H1 (cell line): ENCODE measurements at regions not wholly inside any gene's neighbourhood (a gene's known extent, or its start where the extent isn't known, plus 50 kb on each side); places are given as distances from the start of the nearest gene placed in this dataset.

Experiments
- CTCF ChIA-PET: fragments of 300-600 bp; sonication (Branson Sonifier 250); formaldehyde crosslinking; loops from one replicate; lab custom pipeline; 2021; ENCODE audit not compliant: partially characterized antibody; lab: Charles Lee
- POLR2A ChIA-PET: fragments of 300-600 bp; sonication (Branson Sonifier 250); formaldehyde crosslinking; loops from one replicate; lab custom pipeline; 2021; ENCODE audit warnings: inconsistent platforms; ENCODE audit not compliant: partially characterized antibody; lab: Charles Lee
- DNase-seq, 2 experiments: peaks; one replicate each; pipeline versions ENCODE4 v3.0.0 to v3.0.0-alpha.2; 2010 to 2022; ENCODE audit warnings: low spot score in 2 of 2, low read depth in 1 of 2, mixed read lengths in 1 of 2
- FAIRE-seq: peaks from 2 replicates; lab custom pipeline; 2011; peaks lifted over from hg19 to GRCh38; lab: Jason Lieb, UNC
- H2AFZ ChIP-seq: 2 replicates; pipeline ENCODE4 v1.8.1; 2012; ENCODE audit warnings: low read length, inconsistent platforms
- H2AK5ac ChIP-seq: 2 replicates; pipeline ENCODE4 v1.6.1; 2013; ENCODE audit warnings: low read depth, low read length
- H2BK120ac ChIP-seq: replicated peaks from 2 replicates; pipeline ENCODE3; 2013; ENCODE audit warnings: low read depth, low read length, inconsistent platforms
- H2BK12ac ChIP-seq: 2 replicates; pipeline ENCODE4 v1.6.1; 2013; ENCODE audit warnings: low read depth, low read length
- H2BK15ac ChIP-seq: 2 replicates; pipeline ENCODE4 v1.6.1; 2013; ENCODE audit warnings: low read length
- H2BK20ac ChIP-seq: 2 replicates; pipeline ENCODE4 v1.6.1; 2013; ENCODE audit warnings: low read length
- H2BK5ac ChIP-seq: 2 replicates; pipeline ENCODE4 v1.6.1; 2013; ENCODE audit warnings: low read depth, low read length
- H3K14ac ChIP-seq: 2 replicates; pipeline ENCODE4 v1.6.1; 2013; ENCODE audit warnings: inconsistent platforms; ENCODE audit not compliant: insufficient read length
- H3K18ac ChIP-seq: 2 replicates; pipeline ENCODE4 v1.6.1; 2013; ENCODE audit warnings: low read length; ENCODE audit errors: extremely low read depth
- H3K23ac ChIP-seq: 2 replicates; pipeline ENCODE4 v1.6.1; 2013; ENCODE audit warnings: inconsistent platforms; ENCODE audit not compliant: insufficient read length
- H3K23me2 ChIP-seq: 2 replicates; pipeline ENCODE4 v1.6.1; 2013; ENCODE audit warnings: low read depth, low read length
- H3K27ac ChIP-seq: 2 replicates; pipeline ENCODE4 v1.6.1; 2011; ENCODE audit warnings: low read depth, low read length, inconsistent platforms
- H3K27me3 ChIP-seq, 4 experiments: replicated peaks in 1 of 4; 1 replicate in 1 of 4; 2 replicates in 3 of 4; pipeline versions ENCODE4 v1.6.1 to v1.8.1; 2011 to 2013; ENCODE audit warnings: low read length in 3 of 4, mild to moderate bottlenecking in 3 of 4, inconsistent platforms in 2 of 4, mixed read lengths in 2 of 4, moderate library complexity in 1 of 4; ENCODE audit not compliant: control insufficient read depth in 3 of 4, insufficient read depth in 3 of 4; ENCODE audit errors: extremely low read depth in 1 of 4
- H3K36me3 ChIP-seq, 4 experiments: 2 replicates each; pipeline versions ENCODE4 v1.6.1 to v1.8.1; 2011 to 2013; ENCODE audit warnings: mild to moderate bottlenecking in 4 of 4, low read length in 3 of 4, moderate library complexity in 2 of 4, control low read depth in 1 of 4, inconsistent platforms in 1 of 4; ENCODE audit not compliant: insufficient read depth in 4 of 4, control insufficient read depth in 2 of 4
- H3K4ac ChIP-seq: replicated peaks from 2 replicates; pipeline ENCODE3; 2013; ENCODE audit warnings: low read length, low read depth, mixed read lengths, inconsistent platforms; ENCODE audit not compliant: insufficient read length
- H3K4me1 ChIP-seq, 4 experiments: replicated peaks in 1 of 4; 1 replicate in 1 of 4; 2 replicates in 3 of 4; pipeline versions ENCODE4 v1.6.1 to v1.8.1; 2011 to 2013; ENCODE audit warnings: low read length in 3 of 4, inconsistent platforms in 2 of 4, mixed read lengths in 1 of 4; ENCODE audit not compliant: insufficient read depth in 4 of 4, control insufficient read depth in 3 of 4
- H3K4me2 ChIP-seq, 2 experiments: 2 replicates each; pipeline versions ENCODE4 v1.6.1 to v1.8.1; 2011 to 2013; ENCODE audit warnings: low read depth in 2 of 2, low read length in 2 of 2, control low read depth in 1 of 2, inconsistent platforms in 1 of 2, mild to moderate bottlenecking in 1 of 2; ENCODE audit not compliant: insufficient read depth in 1 of 2
- H3K4me3 ChIP-seq, 4 experiments: fragments of 200-600, 300-600 bp in 1 of 4; sonication (generic), shearing (Covaris generic), sonication (Bioruptor Twin) in 1 of 4; 2 replicates each; pipeline versions ENCODE4 v1.5.1 to v1.8.1; 2011 to 2016; ENCODE audit warnings: low read length in 4 of 4, low read depth in 3 of 4, control low read depth in 2 of 4, inconsistent platforms in 2 of 4, mild to moderate bottlenecking in 2 of 4, mixed read lengths in 1 of 4, moderate library complexity in 1 of 4; ENCODE audit not compliant: insufficient read depth in 2 of 4; ENCODE audit errors: extremely low read depth in 1 of 4
- H3K56ac ChIP-seq: replicated peaks from 2 replicates; pipeline ENCODE3; 2013; ENCODE audit warnings: low read depth, mild to moderate bottlenecking, mixed read lengths, low read length, inconsistent platforms; ENCODE audit not compliant: insufficient read length
- H3K79me1 ChIP-seq: 2 replicates; pipeline ENCODE4 v1.6.1; 2013; ENCODE audit warnings: low read depth, low read length, control low read depth
- H3K79me2 ChIP-seq, 2 experiments: 2 replicates each; pipeline versions ENCODE4 v1.6.1 to v1.8.1; 2012 to 2013; ENCODE audit warnings: low read length in 2 of 2, mild to moderate bottlenecking in 2 of 2, inconsistent platforms in 1 of 2; ENCODE audit not compliant: insufficient read depth in 2 of 2, control insufficient read depth in 1 of 2
- H3K9ac ChIP-seq, 4 experiments: replicated peaks in 1 of 4; 1 replicate in 1 of 4; 2 replicates in 3 of 4; pipeline versions ENCODE4 v1.6.1 to v1.8.1; 2011 to 2013; ENCODE audit warnings: low read depth in 3 of 4, low read length in 3 of 4, control low read depth in 2 of 4, mild to moderate bottlenecking in 2 of 4, moderate library complexity in 2 of 4, inconsistent platforms in 1 of 4; ENCODE audit errors: extremely low read depth in 1 of 4
- H3K9me3 ChIP-seq, 2 experiments: 2 replicates each; pipeline versions ENCODE4 v1.6.1 to v1.8.1; 2012 to 2013; ENCODE audit warnings: mild to moderate bottlenecking in 2 of 2, moderate library complexity in 2 of 2, control low read depth in 1 of 2, inconsistent platforms in 1 of 2, low read depth in 1 of 2, low read length in 1 of 2, mixed read lengths in 1 of 2; ENCODE audit not compliant: insufficient read depth in 2 of 2
- H4K20me1 ChIP-seq, 2 experiments: replicated peaks in 1 of 2; 2 replicates each; pipeline versions ENCODE3 to v1.8.1; 2011 to 2013; ENCODE audit warnings: inconsistent platforms in 2 of 2, low read length in 2 of 2, mild to moderate bottlenecking in 1 of 2; ENCODE audit not compliant: insufficient read depth in 2 of 2, control insufficient read depth in 1 of 2
- H4K5ac ChIP-seq: 2 replicates; pipeline ENCODE4 v1.6.1; 2013; ENCODE audit warnings: low read length, low read depth, mixed read lengths, inconsistent platforms; ENCODE audit not compliant: insufficient read length
- H4K8ac ChIP-seq: 2 replicates; pipeline ENCODE4 v1.8.0; 2013; ENCODE audit warnings: mild to moderate bottlenecking, moderate library complexity, low read length, inconsistent platforms; ENCODE audit not compliant: insufficient read depth; ENCODE audit errors: extremely low read depth
- H4K91ac ChIP-seq: replicated peaks from 2 replicates; pipeline ENCODE3; 2013; ENCODE audit warnings: low read length, mixed read lengths, inconsistent platforms; ENCODE audit not compliant: insufficient read length
- ATF3 ChIP-seq: IDR thresholded peaks from 2 replicates; pipeline ENCODE4 v1.6.1; 2011; ENCODE audit warnings: low read depth, mild to moderate bottlenecking, low read length; ENCODE audit not compliant: insufficient read depth
- CHD1 ChIP-seq: IDR thresholded peaks from 2 replicates; pipeline ENCODE4 v1.6.1; 2012; ENCODE audit warnings: low read depth, low read length, improper control_type of control experiment
- CREB1 ChIP-seq: IDR thresholded peaks from 2 replicates; pipeline ENCODE4 v1.6.1; 2012; ENCODE audit warnings: inconsistent platforms
- GTF2F1 ChIP-seq: IDR thresholded peaks from 2 replicates; pipeline ENCODE4 v1.6.1; 2012; ENCODE audit warnings: low read depth, low read length, improper control_type of control experiment, borderline replicate concordance
- HDAC6 ChIP-seq: IDR thresholded peaks from one replicate; pipeline ENCODE4 v1.7.1; 2012; ENCODE audit warnings: low read depth, mild to moderate bottlenecking, inconsistent platforms, low read length, moderate library complexity
- KDM1A ChIP-seq: fragments of 200-600, 300-600 bp; sonication (generic); IDR thresholded peaks from 2 replicates; pipeline ENCODE4 v1.7.1; 2016; ENCODE audit warnings: mild to moderate bottlenecking, low read length, borderline replicate concordance
- KDM5A ChIP-seq: fragments of 200-600 bp; IDR thresholded peaks from 2 replicates; pipeline ENCODE4 v1.7.1; 2012; ENCODE audit warnings: mild to moderate bottlenecking, low read length, inconsistent platforms, mixed read lengths
- NANOG ChIP-seq: IDR thresholded peaks from 2 replicates; pipeline ENCODE4 v1.6.1; 2011; ENCODE audit warnings: low read length, low read depth, mild to moderate bottlenecking, inconsistent platforms; ENCODE audit not compliant: insufficient read depth, poor library complexity, severe bottlenecking
- PHF8 ChIP-seq: fragments of 200-600 bp; sonication (generic); conservative IDR thresholded peaks from 2 replicates; pipeline ENCODE4 v1.7.1; 2012; ENCODE audit warnings: low read depth, mild to moderate bottlenecking, inconsistent platforms, low read length, moderate library complexity
- RBBP5 ChIP-seq: IDR thresholded peaks from 2 replicates; pipeline ENCODE4 v1.7.1; 2012; ENCODE audit warnings: low read depth, mild to moderate bottlenecking, inconsistent platforms, low read length, moderate library complexity, borderline replicate concordance
- SIRT6 ChIP-seq: IDR thresholded peaks from one replicate; pipeline ENCODE4 v1.7.1; 2012; ENCODE audit warnings: low read length, inconsistent platforms
- SP1 ChIP-seq: IDR thresholded peaks from 2 replicates; pipeline ENCODE4 v1.6.1; 2011; ENCODE audit warnings: low read depth, low read length
- SP4 ChIP-seq: IDR thresholded peaks from 2 replicates; pipeline ENCODE4 v1.6.1; 2012; ENCODE audit warnings: low read length, inconsistent platforms
- TBP ChIP-seq: IDR thresholded peaks from 2 replicates; pipeline ENCODE4 v1.6.1; 2011; ENCODE audit warnings: low read depth, low read length, improper control_type of control experiment
- TCF12 ChIP-seq: IDR thresholded peaks from 2 replicates; pipeline ENCODE4 v1.6.1; 2011; ENCODE audit warnings: low read depth, mild to moderate bottlenecking, low read length

GRCh38 chr12:14270392-14270791 is 95.1 kb upstream of the ATF7IP start:
- Histone ChIP-seq H3K23me2 (no peaks in the 10 kb centered on the region), H2BK5ac (no peak overlapping the region), H3K4me2 (no peak overlapping the region), H3K18ac (no peak overlapping the region), H2BK120ac (no peak overlapping the region), H3K4me3 (no peak overlapping the region), H3K23ac (no peak overlapping the region), H3K36me3 (no peaks in the 10 kb centered on the region), H2AFZ (no peak overlapping the region), H3K27me3 (no peaks in the 10 kb centered on the region; a peak in 1 of 7 replicates), H2AK5ac (no peak overlapping the region), H3K79me1 (no peaks in the 10 kb centered on the region), H3K27ac (no peak overlapping the region), H2BK20ac (no peak overlapping the region), H2BK15ac (no peak overlapping the region), H2BK12ac (no peak overlapping the region), H3K9ac (no peak overlapping the region), H4K91ac (no peak overlapping the region), H4K5ac (no peak overlapping the region), H4K8ac (no peak overlapping the region), H3K79me2 (no peaks in the 10 kb centered on the region), H3K4ac (no peak overlapping the region), H4K20me1 (no peaks in the 10 kb centered on the region), H3K56ac (no peak overlapping the region), H3K14ac (no peak overlapping the region)
- FAIRE-seq (no peak), DNase-seq (no peak)
- no peak for TF ChIP-seq KDM1A
- TF ChIP-seq PHF8: no peak
- no peak for TF ChIP-seq TCF12
- no peak for TF ChIP-seq CREB1
- TF ChIP-seq NANOG: no peak
- TF ChIP-seq KDM5A: no peak
- TF ChIP-seq TBP: no peak
- no peak for TF ChIP-seq CHD1
- no peak for TF ChIP-seq HDAC6
- TF ChIP-seq GTF2F1: no peak
- TF ChIP-seq SP1: no peak
- no peak for TF ChIP-seq SP4
- no peak for TF ChIP-seq ATF3
- no peak for TF ChIP-seq RBBP5
- no peak for TF ChIP-seq SIRT6
- TF ChIP-seq, all 59 proteins: peak for 0
- H3K4me1 ChIP-seq: peaks cover 0 to 7% (median 2%) of the 10 kb centered on the region in 4 experiments; a peak in 4 of 7 replicates
- H3K9me3 ChIP-seq: peaks cover 0 to 2% of the 10 kb centered on the region in 2 experiments; a peak in 1 of 4 replicates
- CTCF ChIA-PET: no interaction called here
- POLR2A ChIA-PET: interaction anchor here (1.5 to 3.7 kb wide), 2 partner anchors 10 to 12 kb away, joined by 4 to 20 read pairs; no protein-coding TSS in a partner anchor
